UCSD-AML1 (cell line): ENCODE measurements at regions not wholly inside any gene's neighbourhood (a gene's known extent, or its start where the extent isn't known, plus 50 kb on each side); places are given as distances from the start of the nearest gene placed in this dataset.
"Not testable (repeated sequence)": the region's sequence is repeated elsewhere in the genome, so short reads cannot be mapped to it uniquely, and the experiment has no call there.

Experiments used
- DNase-seq: peaks from one replicate; lab custom pipeline; 2025; ENCODE audit not compliant: unreplicated experiment; lab: John Stamatoyannopoulos, UW

DNA sequence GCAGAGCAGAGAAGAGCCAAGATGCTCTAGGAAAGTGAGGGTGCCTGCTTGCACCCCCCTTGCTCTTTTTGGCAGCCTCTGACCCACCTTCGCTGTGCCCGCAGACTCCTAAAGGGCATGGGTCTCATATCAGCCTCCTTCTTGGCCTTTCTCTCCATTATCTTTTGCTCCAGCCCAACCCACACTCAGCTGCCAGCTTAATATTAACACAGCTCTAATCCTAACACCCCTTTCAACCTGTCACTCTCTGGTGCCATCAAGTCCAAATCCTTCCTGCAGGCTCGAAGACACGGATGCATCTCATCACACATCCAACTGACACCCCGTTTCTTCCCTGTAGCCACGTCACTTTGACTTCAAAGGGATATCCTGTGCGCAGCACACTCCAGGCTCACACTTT, 171.6 kb upstream of the AUTS2 start:
- DNase-seq, result no peak

DNA sequence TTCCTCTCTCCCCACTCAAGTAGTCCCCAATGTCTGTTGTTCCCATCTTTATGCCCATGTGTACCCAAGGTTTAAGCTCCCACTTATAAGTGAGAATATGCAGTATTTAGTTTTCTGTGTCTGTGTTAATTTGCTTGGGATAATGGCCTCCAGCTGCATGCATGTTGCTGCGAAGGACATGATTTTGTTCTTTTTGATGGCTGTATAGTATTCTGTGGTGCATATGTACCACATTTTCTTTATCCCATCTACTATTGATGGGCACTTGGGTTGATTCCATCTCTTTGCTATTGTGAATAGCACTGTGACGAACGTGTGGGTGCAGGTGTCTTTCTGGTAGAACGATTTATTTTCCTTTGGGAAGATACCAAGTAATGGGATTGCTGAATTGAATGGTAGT, 170.2 kb upstream of the AUTS2 start:
- no peak for DNase-seq

DNA sequence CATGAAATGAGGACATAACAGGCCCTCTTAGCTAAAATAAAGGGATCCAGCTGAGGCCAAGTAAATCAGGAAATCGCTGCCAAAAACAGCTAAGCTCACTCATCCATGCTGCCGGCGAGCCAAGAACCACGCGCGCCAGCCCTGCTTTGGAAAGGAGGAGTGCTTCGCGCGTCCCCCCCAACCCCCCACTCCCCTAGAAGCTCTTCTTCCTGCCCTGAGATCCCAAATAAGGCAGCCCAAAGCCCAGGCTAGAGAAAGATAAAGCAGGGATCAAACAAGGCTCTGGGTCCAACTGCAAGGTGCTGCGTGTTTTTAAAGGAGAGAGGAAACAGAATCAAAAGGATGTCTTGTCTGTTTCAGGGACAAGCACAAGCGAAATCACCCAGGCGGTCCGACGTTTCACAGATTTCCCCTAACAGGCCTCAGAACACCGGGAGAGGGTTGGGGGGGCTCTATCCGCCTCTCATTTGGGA, 168.3 kb upstream of the AUTS2 start:
- no peak for DNase-seq

DNA sequence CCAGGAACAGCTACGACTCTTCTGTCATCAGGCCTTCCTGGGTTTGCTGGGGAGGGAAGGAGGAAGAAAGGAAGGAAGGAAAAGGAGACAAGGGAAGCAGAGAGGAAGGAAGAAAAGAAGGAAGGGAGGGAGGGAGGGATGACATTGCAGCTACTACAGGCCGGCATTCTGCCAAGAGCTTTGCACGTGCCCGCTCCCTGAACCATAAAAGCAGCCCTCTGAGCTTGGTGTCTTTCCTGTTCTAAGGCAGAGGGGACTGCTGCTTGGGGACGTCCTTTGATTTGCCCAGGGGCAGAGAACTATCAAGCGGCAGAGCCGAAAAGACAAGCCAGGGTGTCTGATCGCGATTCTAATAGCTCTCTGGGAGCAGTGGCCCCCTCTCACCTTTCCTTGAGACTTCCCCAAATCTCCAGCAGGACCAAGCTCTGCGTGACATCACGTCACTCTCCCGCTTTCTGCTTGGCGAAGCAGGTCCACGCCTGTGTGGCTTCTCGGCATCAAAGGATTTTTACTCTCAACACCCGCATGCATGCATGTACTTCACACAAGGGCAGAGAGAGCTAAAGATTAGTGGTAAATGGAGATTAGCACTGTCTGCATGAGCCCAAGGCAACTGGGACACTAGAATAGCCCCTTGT, 167.8 kb upstream of the AUTS2 start:
- DNase-seq, result no peak

DNA sequence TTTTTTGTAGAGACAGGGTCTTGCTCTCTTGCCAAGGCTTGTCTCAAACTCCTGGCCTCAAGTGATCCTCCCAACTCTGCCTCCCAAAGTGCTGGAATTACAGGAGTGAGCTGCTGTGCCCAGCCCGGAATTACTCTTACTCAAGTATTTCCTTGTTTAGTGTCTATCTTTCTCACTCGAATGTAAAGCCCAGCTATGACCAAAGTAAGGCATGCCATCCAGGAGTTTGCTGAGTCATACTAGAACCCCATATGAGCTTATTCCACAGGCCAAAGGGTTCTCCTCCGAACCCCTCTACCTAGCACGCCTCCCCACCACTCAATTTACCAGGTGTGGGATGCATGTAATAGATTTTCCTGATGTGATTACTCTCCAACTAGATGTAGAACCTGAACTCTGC, 166.6 kb upstream of the AUTS2 start:
- no peak for DNase-seq

DNA sequence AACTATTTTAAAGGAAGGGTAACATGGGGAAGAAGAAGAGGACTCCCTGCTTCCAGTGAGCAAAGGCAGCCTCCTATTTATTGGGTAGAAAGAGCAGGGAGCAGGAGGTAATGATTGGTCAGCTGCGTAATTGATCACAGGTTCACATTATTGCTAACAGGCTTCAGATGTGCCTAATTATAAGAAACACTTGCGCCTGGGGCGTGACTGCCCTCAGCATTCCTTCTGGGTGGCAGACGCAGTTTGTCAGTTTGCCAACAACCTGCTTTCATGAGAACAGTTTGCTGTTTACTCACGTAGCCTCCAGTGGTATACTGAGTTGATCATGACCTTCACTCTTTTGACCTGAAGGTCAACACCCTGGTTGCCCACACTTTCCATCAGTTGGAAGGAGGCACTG, 166.0 kb upstream of the AUTS2 start:
- DNase-seq, result not testable (repeated sequence)

DNA sequence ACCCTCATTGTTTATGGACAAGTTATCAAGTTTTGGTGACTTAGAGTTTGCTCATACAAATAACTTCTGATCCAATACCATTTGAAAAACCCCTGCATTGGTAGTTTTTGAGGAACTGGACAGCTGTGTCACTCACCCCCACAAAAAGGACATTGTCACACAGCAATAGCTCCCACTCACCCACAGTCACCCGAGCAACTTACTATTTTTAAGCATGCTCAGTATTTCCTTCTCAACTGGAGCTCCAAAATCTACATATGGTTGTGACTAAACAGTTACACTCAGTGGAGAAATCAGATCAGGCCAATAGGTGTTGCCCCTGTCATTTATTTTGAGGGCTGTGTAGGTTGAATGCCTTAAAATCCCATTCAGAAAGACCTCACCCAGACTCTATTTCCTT, 165.2 kb upstream of the AUTS2 start:
- DNase-seq, result no peak

DNA sequence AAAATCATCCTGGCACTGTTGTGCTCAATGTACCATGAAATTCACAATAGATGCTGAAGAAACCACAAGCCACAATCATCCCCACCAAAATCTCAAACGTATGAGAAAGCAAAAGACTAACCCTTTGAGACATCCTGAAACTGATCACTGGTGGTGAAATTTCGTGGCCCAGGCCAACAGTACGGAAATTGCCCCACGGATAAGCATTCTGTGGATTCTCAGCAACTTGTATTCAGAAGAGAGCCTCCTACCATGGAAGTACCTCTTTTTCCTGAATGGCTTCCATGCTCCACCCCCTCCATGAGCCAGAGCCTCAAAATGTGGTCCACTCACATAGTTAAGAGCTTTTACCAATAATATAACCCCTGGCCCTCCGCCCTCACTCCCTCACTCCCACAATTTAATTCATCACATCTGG, 163.9 kb upstream of the AUTS2 start:
- DNase-seq, result no peak

DNA sequence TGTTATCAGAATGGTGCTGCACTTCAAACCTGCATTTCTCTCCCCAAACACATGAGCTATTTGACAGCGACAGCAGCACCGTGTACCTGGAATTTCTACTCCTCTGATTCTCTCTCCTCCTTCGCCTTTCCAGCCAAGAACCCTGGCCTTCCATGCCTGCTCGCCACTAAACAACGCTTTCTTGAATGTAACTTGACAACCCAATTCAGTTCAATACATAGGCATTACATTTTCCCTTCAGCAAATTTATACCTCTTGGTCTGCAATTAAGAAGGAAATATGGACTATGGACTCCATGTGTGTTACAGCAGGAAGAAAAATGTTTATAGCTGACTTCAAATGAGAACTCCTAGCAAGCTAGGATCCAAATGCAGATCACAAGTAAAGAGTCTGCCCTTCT, 162.6 kb upstream of the AUTS2 start:
- DNase-seq, result no peak

DNA sequence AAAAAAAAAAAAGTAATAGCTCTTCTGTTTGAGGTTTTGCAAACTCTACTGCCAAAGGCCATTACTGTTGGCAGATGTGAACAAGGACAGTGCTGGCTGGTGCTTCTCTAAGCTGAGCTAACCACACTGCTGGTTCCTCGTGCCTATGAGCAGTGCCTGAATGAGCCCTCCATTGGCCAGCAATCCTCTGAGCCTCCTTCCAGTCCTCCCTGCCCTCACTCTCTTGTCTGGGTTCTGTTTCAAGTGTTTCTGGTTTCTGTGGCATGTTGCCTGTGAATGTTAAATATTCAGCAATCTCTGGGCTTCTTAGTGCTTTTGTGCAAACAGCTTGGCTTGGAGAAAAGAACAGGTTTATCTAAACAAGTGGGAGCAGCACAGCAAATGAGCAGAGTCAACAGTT, 161.3 kb upstream of the AUTS2 start:
- DNase-seq, result no peak

DNA sequence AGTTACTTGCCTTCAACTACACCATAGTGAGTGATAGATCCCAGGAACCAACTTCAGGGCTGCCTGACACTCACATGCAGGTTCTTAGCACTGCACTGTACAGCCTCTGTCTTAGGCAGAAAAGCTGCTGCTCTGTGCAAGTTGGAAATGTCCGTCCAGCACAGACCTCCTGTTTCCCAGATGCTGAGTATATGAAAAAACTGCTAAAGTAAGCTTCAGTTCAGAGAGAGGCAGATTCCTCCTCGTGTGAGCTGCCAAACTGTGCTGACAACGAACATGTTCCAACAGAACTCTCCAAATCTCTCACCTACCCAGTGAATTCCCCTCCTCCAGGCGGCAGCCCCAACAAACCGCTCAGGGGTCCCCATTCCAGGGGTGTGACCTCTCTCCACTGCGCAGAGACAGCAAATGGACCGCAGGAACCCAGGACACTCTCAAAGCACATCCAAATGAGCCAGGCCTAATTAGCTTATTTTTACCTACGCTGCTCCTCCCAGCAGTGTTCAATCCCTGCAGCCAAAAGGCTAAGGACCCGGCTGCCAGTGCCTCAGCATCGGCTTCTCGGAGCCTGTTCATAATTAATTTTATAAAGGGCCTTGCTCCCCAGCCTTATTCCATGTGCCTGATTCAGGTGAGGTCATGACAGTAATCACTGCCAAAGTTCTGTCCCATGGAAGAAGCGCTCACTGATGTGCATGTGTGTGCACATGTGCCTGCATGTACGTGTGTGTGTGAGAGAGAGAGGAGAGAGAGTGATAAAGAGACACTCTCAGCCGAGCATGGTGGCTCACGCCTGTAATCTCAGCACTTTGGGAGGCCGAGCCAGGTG, 159.5 kb upstream of the AUTS2 start:
- no peak for DNase-seq

DNA sequence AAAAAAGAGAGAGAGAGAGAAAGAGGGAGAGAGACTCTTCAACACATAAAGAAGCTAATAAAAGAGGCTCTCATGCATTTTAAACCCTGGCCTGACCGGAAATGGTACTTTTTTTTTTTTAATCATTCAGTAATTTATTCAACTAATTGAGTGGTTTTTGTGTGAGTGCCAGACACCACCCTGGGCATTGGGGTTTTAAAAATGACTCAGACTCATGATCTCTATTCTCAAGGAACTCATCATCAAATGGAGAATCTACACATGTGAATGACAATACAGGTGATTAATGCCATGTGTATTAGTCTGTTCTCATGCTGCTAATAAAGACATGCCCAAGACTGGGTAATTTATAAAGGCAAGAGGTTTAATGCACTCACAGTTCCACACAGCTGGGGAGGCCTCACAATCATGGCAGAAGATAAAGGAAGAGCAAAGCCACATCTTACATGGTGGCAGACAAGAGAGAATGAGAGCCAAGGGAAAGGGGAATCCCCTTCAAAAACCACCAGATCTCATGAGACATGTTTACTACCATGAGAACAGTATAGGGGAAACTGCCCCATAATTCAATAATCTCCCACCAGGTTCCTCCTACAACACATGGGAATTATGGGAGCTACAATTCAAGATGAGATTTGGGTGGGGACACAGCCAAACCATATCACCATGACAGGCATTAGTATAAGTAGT, 158.5 kb upstream of the AUTS2 start:
- DNase-seq, result no peak

DNA sequence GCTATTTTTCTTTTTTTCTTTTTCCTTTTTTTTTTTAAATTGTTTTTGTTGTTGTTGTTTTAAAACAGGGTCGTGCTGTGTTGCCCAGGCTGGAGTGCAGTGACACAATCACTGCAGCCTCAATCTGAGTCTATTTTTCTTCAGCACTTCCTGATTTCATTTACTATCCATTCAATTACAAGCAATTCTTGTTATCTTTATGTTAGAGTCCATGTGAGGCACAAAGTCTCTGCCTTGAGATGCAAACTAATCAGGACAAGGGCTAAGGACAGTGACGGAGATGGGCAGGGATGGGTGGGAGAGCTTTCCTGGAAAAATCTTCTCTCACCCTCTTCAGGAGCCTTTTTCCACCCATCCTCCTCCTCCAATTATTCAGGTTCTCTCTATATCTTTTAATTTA, 157.3 kb upstream of the AUTS2 start:
- no peak for DNase-seq

DNA sequence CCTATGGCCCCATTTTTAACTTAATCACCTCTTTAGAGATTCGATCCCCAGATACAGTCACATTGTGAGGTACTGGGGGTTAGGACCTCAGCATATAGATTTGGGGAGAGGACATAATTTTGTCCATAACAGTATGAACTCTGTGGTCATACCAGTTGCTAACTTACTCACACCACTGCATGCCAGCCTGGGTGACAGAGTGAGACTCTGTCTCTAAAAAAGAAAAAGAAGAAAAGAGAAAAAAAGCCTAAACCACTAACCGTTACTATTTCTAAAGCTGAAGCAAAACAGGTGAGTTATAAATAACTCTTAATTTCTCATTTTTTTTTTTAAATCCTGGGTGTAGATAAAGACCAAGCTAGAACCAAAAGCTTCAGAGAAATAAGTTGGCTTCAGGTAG, 155.1 kb upstream of the AUTS2 start:
- DNase-seq, result no peak

DNA sequence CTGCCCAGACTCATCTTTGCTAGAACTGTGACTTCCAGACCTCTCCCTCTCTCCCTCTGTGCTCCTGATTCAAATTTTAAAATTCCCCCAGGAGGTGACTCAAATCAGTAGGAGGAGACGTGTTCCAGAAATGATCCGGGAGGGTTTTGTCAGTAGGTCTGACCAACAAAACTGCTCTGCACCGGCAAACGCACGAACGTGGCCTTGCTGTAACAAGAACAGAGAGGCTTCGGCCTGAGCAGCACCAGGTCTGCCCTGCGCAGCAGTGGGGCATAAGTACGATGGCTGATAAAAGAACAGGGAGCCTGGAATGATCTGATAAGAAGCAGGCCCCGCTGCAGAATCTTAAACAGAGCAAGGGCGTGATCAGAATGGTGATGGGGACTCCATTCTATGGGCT, 152.7 kb upstream of the AUTS2 start:
- no peak for DNase-seq

DNA sequence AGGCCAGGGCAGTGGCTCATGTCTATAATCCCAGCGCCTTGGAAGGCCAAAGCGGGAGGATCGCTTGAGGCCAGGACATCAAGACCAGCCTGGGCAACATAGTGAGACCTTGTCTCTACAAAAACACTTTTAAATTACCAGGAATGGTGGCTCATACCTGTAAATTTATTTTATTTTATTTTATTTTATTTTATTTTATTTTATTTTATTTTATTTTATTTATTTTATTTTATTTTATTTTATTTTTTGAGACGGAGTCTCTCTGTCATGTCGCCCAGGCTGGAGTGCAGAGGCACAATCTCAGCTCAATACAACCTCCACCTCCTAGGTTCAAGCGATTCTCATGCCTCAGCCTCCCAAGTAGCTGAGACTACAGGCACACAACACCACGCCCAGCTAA, 152.1 kb upstream of the AUTS2 start:
- DNase-seq, result not testable (repeated sequence)

DNA sequence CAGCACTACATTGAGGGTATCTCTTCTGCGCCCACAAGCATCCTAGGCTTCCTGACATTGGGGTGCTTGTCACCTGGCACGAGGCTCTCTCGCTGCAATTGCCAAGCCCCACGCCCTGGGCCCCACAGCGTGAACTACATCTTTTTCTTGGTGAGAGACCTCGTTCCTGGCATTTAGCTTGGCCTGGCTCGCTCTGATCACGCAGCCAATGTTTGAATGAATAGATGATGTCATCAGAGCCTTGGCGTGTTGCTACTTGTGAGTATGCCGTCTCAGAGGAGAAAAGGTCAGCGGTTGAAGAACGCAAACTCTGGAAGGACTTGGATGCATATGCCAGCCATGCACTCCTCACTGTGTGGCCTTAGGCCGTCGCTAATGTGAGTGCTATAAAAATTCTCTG, 150.2 kb upstream of the AUTS2 start:
- DNase-seq, result no peak

DNA sequence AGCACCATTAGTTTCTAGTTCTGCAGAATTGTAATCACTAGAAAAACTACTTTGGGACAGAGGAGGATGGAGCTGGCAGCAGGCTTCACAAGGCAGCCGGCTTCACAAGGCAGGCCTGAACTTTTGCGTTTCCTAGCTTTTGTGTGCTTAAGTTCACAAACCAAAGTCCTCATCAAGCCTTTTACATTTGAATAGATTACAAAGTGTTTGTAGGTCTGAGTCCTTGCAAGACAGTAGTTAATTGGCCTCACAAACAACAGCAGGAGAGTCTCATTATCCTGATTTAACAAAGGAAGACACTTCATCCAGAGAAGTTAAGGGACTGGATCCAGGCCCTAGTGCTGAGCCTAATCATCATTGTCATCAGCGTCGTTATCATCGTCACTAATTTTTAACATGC, 147.8 kb upstream of the AUTS2 start:
- no peak for DNase-seq

DNA sequence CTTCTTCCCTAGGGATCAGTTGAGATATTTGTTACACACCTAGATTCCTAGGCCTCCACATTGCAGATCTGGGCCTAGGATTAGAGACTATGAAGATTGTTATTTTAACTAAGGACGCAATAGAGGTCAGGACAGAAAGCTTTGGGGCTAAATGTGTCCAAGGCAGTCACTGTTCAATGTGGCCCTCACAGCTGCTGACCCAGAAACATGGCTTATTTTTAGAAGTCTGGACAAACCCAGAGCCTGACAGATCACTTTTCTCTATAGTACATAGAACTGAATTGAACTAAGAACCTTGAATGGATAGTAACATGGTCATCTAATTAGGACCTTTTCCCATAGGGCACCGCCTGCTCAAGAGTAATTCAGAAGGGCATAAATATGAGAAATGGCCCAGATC, 146.6 kb upstream of the AUTS2 start:
- DNase-seq, result no peak

DNA sequence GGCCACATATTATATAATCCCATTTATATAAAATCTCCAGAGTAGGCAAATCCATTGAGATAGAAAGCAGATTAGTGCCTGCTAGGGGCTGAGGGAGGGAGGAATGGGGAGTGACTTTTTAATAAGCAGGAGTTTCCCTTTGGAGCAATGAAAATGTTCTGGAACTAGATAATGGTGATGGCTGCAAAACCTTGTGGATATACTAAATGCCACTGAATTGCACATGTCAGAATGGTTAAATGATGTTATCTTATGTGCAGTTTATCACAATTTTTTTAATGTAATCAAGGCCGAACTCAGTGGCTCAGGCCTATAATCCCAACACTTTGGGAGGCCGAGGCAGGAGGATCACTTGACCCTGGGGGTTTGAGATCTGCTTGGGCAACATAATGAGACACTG, 145.5 kb upstream of the AUTS2 start:
- DNase-seq, result no peak

DNA sequence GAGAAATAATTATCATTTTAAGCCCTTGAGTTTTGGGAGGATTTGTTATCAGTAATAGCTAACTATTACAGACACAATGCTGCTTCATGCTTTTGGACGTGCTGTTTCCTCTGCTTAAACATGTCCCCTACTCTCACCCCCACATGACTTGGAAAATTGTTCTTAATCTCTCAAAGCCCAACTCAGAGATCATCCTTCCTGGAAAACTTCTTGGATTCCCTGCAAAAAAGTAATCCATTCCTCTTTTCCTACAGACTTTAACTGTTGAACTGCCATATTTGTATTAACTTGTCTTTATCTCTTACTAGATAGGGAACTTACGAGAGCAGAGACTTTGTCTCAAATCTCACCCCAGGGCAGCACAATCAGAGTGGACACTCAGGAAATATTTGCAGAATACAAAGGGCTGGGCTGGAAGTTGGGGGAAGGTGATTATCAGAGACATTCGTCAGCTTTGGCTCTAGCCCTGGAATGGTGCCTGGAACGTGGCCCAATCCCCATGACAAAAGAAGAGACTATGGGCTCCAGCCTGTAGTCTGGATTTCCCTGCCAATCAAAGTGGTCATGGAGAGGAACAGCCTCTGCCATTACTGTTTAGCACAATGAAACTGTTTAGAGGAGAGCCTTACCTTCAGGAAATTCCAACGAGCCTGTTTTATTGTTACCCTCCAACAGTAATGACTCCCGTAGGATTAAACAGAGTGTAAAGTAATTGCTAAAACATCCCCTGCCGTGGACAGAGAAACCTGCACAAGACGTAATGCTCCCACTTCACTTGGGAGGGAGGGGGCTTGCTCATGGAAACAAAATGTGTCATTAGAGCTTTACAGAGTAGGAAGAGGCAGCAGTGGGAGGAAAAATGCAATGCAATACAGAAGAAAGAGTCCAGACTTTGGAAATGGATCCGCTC, 140.4 kb upstream of the AUTS2 start:
- DNase-seq, result no peak
